T follicular helper cell (primary cell): ENCODE measurements at regions not wholly inside any gene's neighbourhood (a gene's known extent, or its start where the extent isn't known, plus 50 kb on each side); places are given as distances from the start of the nearest gene placed in this dataset.
"Not testable (repeated sequence)": the region's sequence is repeated elsewhere in the genome, so short reads cannot be mapped to it uniquely, and the experiment has no call there.

ENCODE experiments used
- DNase-seq: peaks from one replicate; pipeline ENCODE4 v3.0.0-alpha.2; 2020; ENCODE audit warnings: low read depth

- no peak for DNase-seq
These were observed 513.2 kb upstream of the TBL1XR1 start for GRCh38 chr3:177710506-177710905.

- DNase-seq = no peak
These were observed 514.4 kb upstream of the TBL1XR1 start for GRCh38 chr3:177711637-177712036.

DNA sequence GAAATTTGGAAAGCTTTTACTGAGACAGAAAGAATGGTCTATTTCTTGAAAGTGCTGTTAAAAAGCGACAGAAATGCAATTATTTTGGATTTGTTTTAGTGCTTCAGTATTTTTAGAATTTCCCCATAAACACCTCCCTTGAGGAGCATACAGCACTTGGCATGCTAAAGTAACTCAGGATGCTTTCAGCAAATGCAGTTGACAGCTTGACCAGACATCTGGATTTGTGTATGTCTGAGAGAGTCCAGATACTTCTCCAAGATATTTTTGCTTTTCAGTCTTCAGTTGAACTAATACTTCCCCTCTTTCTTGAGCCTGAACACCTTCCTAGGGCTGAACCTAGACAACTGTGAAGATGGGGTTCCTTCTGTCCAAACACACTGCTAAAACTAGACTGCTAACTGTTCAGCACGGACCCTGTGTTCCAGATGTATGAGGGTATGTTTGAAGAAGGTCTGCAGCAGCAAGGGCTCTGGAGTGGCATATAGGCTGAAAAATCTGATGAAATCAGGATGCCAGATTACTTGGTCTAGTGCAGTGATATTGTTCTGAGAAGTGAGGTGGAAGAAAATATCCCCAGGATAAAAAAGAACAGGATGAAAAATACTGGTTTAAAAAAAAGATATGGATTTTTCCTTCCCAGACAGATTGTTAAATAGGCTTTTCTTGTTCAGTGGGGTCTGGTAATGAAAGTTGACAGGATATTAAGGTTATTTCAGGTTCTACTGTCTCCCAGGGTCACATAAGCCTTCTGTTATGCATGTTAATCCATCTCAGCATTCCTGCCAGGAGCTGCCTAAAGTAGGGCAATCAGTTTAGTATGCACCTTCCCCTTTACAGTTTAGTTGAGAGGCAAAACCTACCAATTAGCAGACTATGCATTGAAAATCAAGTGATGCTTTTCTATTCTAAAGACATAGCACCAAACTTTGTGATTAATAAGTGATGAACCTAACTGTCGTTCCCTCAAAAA lies 516.9 kb upstream of the TBL1XR1 start:
- DNase-seq = no peak

DNA sequence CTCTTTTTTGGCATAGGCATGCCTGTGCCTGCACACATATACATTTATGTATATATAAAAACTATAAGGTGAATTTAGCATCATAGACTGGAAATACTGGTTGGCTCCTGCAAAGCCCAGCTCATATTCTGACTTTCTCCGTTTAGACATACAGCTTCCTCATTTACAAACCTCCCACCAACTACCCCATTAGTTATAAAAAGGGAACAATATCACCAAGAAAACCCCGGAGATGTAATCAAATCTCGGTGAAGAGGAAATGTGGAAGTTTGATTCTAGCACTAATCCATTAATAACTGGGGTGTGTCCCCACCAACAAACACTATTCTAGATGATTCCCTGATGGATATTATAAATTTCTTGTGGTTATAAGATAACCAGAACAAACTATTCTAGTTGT lies 517.7 kb upstream of the TBL1XR1 start:
- no peak for DNase-seq

DNA sequence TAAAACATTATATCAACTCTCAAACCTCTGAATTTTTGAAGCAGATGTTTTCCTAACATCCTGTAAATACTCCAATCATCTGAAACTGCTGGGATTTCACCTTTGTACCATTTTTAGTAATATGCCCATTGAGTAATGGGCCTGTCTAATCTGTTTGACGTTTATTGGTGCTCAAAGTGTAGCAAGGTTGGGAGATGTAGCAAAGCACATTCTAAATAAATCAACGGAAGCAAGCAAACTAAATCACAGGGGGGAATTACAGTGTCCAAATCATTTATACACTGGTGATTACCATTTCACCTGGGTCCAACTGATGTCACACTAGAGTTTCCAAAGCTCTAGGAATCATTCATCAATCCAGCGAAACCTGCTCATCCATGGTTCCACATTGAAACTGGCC lies 518.7 kb upstream of the TBL1XR1 start:
- no peak for DNase-seq

GRCh38 chr3:177720927-177721326 lies 523.6 kb upstream of the TBL1XR1 start:
- DNase-seq = not testable (repeated sequence)

DNA sequence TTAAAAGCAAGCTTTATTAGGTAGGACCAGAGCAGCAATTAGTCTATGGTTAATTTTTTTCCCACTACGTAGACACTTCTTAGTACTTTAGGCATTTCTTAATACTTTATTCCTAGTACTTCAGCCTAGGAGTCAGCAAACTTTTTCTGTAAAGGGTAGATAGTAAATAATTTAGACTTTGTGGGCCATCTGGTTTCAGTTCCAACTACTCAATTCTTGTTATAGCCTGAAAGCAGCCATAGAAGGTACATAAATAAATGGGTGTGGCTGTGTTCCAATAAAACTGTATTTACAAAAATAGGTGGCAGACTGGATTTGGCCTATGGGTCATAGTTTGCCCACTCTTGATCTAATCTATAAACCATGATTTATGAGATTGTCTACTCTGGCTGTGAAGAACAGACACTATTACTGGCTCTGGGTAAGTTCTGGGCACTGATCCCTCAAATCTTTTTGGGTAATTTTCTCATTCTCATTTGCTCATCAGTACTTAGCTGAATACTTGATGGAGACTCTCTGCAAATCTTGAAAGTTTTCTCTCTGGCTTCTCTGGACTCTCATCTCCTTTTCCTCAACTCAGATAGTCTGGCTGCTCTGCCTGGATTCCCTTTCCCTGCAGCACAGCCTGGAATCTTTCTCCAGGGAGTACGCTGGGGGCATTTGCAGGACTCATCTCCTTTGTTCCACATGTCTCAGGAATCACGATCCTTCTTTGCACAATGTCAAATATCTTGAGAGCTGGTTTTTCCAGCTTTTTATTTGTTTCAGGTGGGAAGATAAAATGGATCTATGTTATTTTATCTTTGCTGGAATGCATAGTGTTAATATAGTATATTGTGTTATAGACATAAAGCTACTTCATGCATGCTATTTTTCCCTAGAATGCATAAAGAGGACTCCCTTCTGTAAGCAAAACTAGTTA lies 524.8 kb upstream of the TBL1XR1 start:
- DNase-seq = no peak

- DNase-seq = no peak
These were observed 526.8 kb upstream of the TBL1XR1 start for GRCh38 chr3:177724020-177724638.

DNA sequence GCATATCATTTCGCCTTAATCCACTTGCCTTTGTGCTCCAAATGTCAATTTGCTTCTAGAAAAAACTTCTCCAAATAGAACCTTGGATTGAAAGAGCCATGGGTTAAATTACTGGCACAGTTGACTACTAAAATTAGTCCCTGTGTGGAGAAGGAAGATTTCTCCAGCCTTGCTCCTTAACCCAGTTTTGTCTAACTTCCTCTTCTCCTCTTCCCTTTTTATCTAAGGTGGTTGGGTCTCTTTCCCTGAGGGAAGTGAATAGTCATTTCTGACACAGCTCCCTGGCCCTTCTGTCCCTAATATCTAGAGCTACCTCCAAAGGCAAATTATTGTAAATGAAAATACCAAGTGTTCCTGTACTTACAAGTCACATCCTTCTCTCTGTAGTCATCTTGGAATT lies 527.9 kb upstream of the TBL1XR1 start:
- DNase-seq = no peak

- no peak for DNase-seq
These were observed 529.5 kb upstream of the TBL1XR1 start for GRCh38 chr3:177726807-177727206.

GRCh38 chr3:177729956-177730681 lies 532.8 kb upstream of the TBL1XR1 start:
- no peak for DNase-seq

DNA sequence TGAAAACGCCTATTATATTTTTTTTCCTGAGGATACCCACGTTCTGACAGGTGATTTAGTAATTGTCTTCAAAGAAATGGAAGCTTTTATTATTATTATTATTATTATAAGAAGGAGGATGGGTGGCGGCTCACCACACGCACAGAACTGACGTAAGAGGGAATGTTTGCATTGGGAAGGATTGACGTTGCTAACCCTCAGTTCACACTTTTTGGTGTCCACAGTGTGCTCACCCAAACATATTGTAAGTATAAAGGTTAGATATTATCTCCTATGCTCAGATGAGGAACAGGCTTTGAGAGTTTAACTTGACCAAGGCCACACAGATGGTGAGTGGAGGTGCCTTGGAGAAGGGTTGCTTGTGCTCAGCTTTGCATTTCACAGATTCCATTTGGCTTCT lies 533.5 kb upstream of the TBL1XR1 start:
- no peak for DNase-seq

GRCh38 chr3:177731644-177732268 lies 534.5 kb upstream of the TBL1XR1 start:
- no peak for DNase-seq

GRCh38 chr3:177733233-177733632 lies 536.0 kb upstream of the TBL1XR1 start:
- DNase-seq = no peak

DNA sequence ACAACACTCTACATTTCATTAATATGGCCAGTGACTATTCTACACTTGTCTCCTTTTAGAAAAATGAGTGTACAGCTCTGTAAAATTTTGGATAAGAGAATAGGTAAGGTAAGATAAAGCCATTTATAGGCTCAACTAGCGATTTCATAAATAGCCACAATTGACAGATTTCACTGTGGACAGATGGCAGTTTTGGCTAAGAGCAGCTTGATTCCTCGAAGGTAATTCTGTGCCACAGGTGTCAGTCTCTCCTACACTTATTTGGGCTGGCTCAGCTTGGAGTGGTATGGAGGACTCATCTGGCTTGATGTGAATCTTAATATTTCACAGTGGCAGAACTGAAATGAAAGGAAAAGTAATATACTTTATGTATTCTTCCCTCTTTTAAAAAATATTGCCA lies 536.7 kb upstream of the TBL1XR1 start:
- no peak for DNase-seq

- no peak for DNase-seq
These were observed 538.1 kb upstream of the TBL1XR1 start for GRCh38 chr3:177735431-177735830.

- DNase-seq = no peak
These were observed 542.2 kb upstream of the TBL1XR1 start for GRCh38 chr3:177739461-177739860.

GRCh38 chr3:177740254-177740653 lies 543.0 kb upstream of the TBL1XR1 start:
- no peak for DNase-seq

- no peak for DNase-seq
These were observed 545.0 kb upstream of the TBL1XR1 start for GRCh38 chr3:177742273-177742672.

DNA sequence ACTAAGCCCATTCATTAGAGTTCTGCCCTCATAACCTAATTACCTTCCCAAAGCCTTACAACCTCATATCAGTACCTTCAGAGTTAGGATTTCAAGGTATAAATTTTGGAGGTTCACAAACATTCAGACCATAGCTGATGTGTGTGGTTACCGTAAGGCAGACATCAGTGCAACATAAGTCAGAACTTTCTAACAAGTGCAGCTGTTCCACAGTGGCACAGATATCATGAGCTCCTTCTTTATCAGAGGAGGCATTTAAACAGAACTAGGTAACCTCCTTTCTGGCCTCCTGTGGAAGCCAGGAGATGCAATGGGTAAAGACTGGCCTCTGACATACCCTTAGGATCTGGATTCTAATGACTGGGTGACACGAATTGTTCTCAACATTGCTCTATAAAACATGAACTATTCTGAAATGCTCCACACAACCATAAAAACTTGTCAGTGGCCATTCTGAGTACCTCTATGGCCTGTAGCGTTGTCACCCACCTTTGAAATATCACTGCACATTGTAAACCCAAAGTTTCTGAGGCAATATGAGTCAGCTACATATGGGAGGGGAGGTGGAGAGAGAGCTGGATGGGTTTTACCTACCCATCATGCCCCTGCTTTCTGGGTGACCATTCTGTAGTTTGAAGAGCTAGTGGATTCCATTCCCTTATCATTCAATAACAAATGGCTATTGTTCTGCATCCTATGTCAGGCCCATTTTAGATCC lies 546.0 kb upstream of the TBL1XR1 start:
- no peak for DNase-seq
